ENCODE measurements at regions not wholly inside any gene's neighbourhood (a gene's known extent, or its start where the extent isn't known, plus 50 kb on each side); places are given as distances from the start of the nearest gene placed in this dataset.

DNA sequence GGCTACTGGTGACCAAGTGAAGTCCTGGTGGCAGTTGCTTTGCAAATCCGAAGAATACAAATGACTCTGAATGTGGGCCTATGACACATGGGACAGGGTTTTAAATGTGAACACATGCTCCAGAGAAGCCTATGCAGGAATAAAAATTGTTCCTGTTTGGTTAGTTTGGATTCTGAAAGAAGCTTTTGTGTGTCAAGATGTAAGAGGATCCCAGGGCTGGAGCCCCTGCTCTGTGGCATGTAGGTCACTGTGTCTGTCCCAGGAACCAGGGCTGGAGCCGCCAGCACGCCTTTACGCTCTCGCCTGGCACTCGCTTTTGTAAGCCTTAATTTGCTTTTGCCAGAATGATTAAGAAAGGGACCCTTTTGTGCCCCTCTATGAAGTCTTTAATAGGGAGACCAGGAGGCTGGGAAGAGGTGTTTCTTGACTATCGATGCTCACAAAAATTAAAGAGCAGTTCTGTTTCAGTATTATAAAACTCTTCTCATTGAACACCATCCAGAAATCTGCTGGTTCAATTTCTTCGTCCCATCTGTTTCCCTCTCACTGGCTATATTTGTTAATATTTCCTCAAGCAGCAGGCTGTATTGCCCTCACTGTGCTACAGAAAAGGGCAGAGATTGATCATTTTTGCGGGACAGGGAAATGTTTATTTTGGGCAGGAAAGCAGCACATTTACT is 532.7 kb upstream of the POU3F3 start (continued):
- TF ChIP-seq HDAC2 (IDR thresholded peaks at IDR 0.05; ENCODE audit: borderline replicate concordance in 1 of 2, low read depth in 2 of 2, low read length in 2 of 2) (no peak), CREB1 (IDR thresholded peaks at IDR 0.05) (no peak), TBP (IDR thresholded peaks at IDR 0.05; ENCODE audit: low read depth, low read length) (no peak), SIX5 (IDR thresholded peaks at IDR 0.05; ENCODE audit: low read depth, low read length) (no peak), PHF8 (conservative IDR thresholded peaks at IDR 0.05; ENCODE audit: low read depth, low read length) (no peak), SRF (IDR thresholded peaks at IDR 0.05; ENCODE audit: low read depth, low read length) (no peak)
- TF ChIP-seq, protein P1, sequence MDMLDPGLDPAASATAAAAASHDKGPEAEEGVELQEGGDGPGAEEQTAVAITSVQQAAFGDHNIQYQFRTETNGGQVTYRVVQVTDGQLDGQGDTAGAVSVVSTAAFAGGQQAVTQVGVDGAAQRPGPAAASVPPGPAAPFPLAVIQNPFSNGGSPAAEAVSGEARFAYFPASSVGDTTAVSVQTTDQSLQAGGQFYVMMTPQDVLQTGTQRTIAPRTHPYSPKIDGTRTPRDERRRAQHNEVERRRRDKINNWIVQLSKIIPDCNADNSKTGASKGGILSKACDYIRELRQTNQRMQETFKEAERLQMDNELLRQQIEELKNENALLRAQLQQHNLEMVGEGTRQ (IDR thresholded peaks at IDR 0.05; ENCODE audit: low read length), result no peak

Data from H1 (cell line).